ENCODE measurements at regions not wholly inside any gene's neighbourhood (a gene's known extent, or its start where the extent isn't known, plus 50 kb on each side); places are given as distances from the start of the nearest gene placed in this dataset.

DNA sequence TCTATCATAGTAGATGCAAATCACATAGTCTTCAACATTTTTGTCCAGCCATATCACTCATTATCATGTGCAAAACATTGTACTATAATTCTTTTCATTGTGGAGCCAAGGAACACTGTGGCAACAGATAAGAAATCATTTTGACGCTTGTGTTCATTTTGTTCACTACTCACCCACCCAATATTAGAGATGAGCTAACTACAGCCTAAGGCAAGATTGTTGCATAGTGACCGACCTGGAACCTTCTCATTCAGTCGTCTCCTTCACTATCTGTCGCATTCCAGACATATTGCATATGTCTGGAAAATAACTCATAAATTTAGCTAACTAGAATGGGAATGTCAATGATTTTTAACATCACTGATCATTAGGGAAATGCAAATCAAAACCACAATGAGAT is 270.3 kb downstream of the CGGBP1 start:
- TF ChIP-seq, protein P1, sequence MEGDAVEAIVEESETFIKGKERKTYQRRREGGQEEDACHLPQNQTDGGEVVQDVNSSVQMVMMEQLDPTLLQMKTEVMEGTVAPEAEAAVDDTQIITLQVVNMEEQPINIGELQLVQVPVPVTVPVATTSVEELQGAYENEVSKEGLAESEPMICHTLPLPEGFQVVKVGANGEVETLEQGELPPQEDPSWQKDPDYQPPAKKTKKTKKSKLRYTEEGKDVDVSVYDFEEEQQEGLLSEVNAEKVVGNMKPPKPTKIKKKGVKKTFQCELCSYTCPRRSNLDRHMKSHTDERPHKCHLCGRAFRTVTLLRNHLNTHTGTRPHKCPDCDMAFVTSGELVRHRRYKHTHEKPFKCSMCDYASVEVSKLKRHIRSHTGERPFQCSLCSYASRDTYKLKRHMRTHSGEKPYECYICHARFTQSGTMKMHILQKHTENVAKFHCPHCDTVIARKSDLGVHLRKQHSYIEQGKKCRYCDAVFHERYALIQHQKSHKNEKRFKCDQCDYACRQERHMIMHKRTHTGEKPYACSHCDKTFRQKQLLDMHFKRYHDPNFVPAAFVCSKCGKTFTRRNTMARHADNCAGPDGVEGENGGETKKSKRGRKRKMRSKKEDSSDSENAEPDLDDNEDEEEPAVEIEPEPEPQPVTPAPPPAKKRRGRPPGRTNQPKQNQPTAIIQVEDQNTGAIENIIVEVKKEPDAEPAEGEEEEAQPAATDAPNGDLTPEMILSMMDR (IDR thresholded peaks at IDR 0.05), result no peak
- no peak for TF ChIP-seq POLR2AphosphoS5 (IDR thresholded peaks at IDR 0.05)

All from gastroesophageal sphincter (tissue), 3 donors.